Thoracic aorta (tissue), 2 donors: ENCODE measurements at regions not wholly inside any gene's neighbourhood (a gene's known extent, or its start where the extent isn't known, plus 50 kb on each side); places are given as distances from the start of the nearest gene placed in this dataset.
"Not testable (repeated sequence)": the region's sequence is repeated elsewhere in the genome, so short reads cannot be mapped to it uniquely, and the experiment has no call there.

ENCODE experiments used
- ATAC-seq: fragments of 150-250 bp; one replicate; pipeline ENCODE4 v1.8.0; 2017; ENCODE audit warnings: low read depth; ENCODE audit not compliant: insufficient number of reproducible peaks, low FRiP score
- DNase-seq: peaks from one replicate; pipeline ENCODE4 v3.0.0-alpha.2; 2020; ENCODE audit warnings: low spot score
- H3K27ac ChIP-seq, 2 donors: fragments of 200-600 bp; sonication (generic); 1 replicate in 1 of 2; 2 replicates in 1 of 2; pipeline ENCODE4 v1.5.1; 2016; ENCODE audit warnings: mild to moderate bottlenecking in 2 of 2, moderate library complexity in 2 of 2
- H3K27me3 ChIP-seq: fragments of 200-600 bp; sonication (generic); replicated peaks from 2 replicates; pipeline ENCODE4 v1.6.0; 2016; ENCODE audit warnings: mild to moderate bottlenecking; ENCODE audit not compliant: insufficient read depth
- H3K36me3 ChIP-seq: fragments of 200-600 bp; sonication (generic); one replicate; pipeline ENCODE4 v1.5.1; 2016
- H3K4me1 ChIP-seq, 2 donors: fragments of 200-600 bp; sonication (generic); 1 replicate in 1 of 2; 2 replicates in 1 of 2; pipeline versions ENCODE4 v1.5.1 to v1.6.0; 2016; ENCODE audit warnings: low read depth in 2 of 2, mild to moderate bottlenecking in 1 of 2; ENCODE audit not compliant: control insufficient read depth in 1 of 2
- H3K4me3 ChIP-seq: fragments of 200-600 bp; sonication (generic); 2 replicates; pipeline ENCODE4 v1.5.1; 2016; ENCODE audit warnings: mild to moderate bottlenecking
- H3K9me3 ChIP-seq: fragments of 200-600 bp; sonication (generic); 2 replicates; pipeline ENCODE4 v1.5.1; 2016
- TF ChIP-seq, protein P1 (sequence below): fragments of 200-600 bp; sonication (generic); IDR thresholded peaks from one replicate; pipeline ENCODE4 v1.5.1; 2019; ENCODE audit warnings: antibody characterized with exemption

- no peaks in the 10 kb centered on the region for H3K4me1 ChIP-seq
- no peaks in the 10 kb centered on the region for H3K9me3 ChIP-seq
- no peak for DNase-seq
- no peak overlapping the region for H3K27ac ChIP-seq
- H3K27me3 ChIP-seq, result no peaks in the 10 kb centered on the region
- TF ChIP-seq, protein P1, sequence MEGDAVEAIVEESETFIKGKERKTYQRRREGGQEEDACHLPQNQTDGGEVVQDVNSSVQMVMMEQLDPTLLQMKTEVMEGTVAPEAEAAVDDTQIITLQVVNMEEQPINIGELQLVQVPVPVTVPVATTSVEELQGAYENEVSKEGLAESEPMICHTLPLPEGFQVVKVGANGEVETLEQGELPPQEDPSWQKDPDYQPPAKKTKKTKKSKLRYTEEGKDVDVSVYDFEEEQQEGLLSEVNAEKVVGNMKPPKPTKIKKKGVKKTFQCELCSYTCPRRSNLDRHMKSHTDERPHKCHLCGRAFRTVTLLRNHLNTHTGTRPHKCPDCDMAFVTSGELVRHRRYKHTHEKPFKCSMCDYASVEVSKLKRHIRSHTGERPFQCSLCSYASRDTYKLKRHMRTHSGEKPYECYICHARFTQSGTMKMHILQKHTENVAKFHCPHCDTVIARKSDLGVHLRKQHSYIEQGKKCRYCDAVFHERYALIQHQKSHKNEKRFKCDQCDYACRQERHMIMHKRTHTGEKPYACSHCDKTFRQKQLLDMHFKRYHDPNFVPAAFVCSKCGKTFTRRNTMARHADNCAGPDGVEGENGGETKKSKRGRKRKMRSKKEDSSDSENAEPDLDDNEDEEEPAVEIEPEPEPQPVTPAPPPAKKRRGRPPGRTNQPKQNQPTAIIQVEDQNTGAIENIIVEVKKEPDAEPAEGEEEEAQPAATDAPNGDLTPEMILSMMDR, result no peak
- H3K4me3 ChIP-seq, result no peak overlapping the region
- ATAC-seq, result no peak
- no peaks in the 10 kb centered on the region for H3K36me3 ChIP-seq
These were observed 298.9 kb upstream of the ADARB2 start for GRCh38 chr10:2036209-2036608.

- Histone ChIP-seq H3K4me3 (no peak overlapping the region), H3K27ac (no peak overlapping the region), H3K27me3 (no peaks in the 10 kb centered on the region), H3K9me3 (no peaks in the 10 kb centered on the region), H3K36me3 (no peaks in the 10 kb centered on the region), H3K4me1 (no peaks in the 10 kb centered on the region)
- ATAC-seq, result no peak
- DNase-seq, result no peak
- TF ChIP-seq, protein P1, result no peak
These were observed 292.7 kb upstream of the ADARB2 start for GRCh38 chr10:2030046-2030445.

GRCh38 chr10:2026936-2027335 lies 289.6 kb upstream of the ADARB2 start:
- Histone ChIP-seq H3K36me3 (no peaks in the 10 kb centered on the region), H3K27ac (no peak overlapping the region), H3K9me3 (no peaks in the 10 kb centered on the region), H3K4me1 (no peaks in the 10 kb centered on the region), H3K4me3 (no peak overlapping the region), H3K27me3 (no peaks in the 10 kb centered on the region)
- ATAC-seq (no peak), DNase-seq (no peak)
- TF ChIP-seq, protein P1, result no peak

- H3K9me3 ChIP-seq, H3K36me3 ChIP-seq, ATAC-seq, H3K27ac ChIP-seq, H3K4me1 ChIP-seq, H3K27me3 ChIP-seq, DNase-seq, H3K4me3 ChIP-seq: not testable (repeated sequence)
These were observed 287.4 kb upstream of the ADARB2 start for GRCh38 chr10:2024750-2025149.

DNA sequence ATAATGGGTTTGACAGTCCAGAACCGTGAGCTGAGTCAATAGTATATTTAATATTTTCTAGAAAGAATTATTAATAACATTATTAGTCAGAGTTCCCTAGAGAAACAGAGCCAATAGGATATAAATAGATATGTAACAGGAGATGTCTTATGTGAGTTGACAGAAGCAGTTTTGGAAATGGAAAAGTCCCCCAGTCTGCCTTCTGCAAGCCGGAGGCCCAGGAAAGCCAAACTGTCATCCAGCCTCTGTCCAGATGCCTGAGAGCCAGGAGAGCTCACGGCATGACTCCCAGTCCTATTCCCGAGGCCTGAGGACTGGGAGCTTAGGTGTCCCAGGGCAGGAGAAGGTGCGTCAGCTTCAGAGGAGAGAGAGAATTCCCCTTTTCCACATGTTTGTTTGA lies 286.4 kb upstream of the ADARB2 start:
- TF ChIP-seq, protein P1, result no peak
- Histone ChIP-seq H3K27ac (no peak overlapping the region), H3K9me3 (no peaks in the 10 kb centered on the region), H3K4me1 (no peaks in the 10 kb centered on the region), H3K36me3 (no peaks in the 10 kb centered on the region), H3K27me3 (no peaks in the 10 kb centered on the region), H3K4me3 (no peak overlapping the region)
- ATAC-seq, result no peak
- DNase-seq, result no peak

- ATAC-seq, result no peak
- H3K9me3 ChIP-seq, result no peaks in the 10 kb centered on the region
- TF ChIP-seq, protein P1, result no peak
These were observed 285.1 kb upstream of the ADARB2 start for GRCh38 chr10:2022401-2022800.

More at GRCh38 chr10:2022401-2022800, 285.1 kb upstream of the ADARB2 start:
- H3K4me1 ChIP-seq, result no peaks in the 10 kb centered on the region
- no peak overlapping the region for H3K4me3 ChIP-seq
- no peaks in the 10 kb centered on the region for H3K27me3 ChIP-seq
- no peak overlapping the region for H3K27ac ChIP-seq
- H3K36me3 ChIP-seq, result no peaks in the 10 kb centered on the region
- DNase-seq, result no peak
